GM12878 (cell line): ENCODE measurements at regions not wholly inside any gene's neighbourhood (a gene's known extent, or its start where the extent isn't known, plus 50 kb on each side); places are given as distances from the start of the nearest gene placed in this dataset.

Experiments
- ATAC-seq: fragments of 200-7000 bp; cut with Tn5 transposase; 3 replicates; pipeline ENCODE4 v1.9.1; 2020; ENCODE audit warnings: mild to moderate bottlenecking, moderate library complexity
- BruUV-seq: library from RNA; stranded (reverse); fragments of 400-500 nt; replicated peaks from 2 replicates; lab custom pipeline; 2021; lab: Mats Ljungman, UMichigan
- CTCF ChIA-PET: fragments of 300-600 bp; sonication (Branson Sonifier 250); formaldehyde crosslinking; extraction: SDS; loops from one replicate; lab custom pipeline; 2021; ENCODE audit warnings: inconsistent platforms; lab: Yijun Ruan, JAX
- POLR2A ChIA-PET: fragments of 350-600 bp; formaldehyde crosslinking; extraction: SDS; loops from one replicate; lab custom pipeline; 2021; ENCODE audit warnings: inconsistent platforms; lab: Charles Lee
- RAD21 ChIA-PET: fragments of 300-600 bp; sonication (Branson Sonifier 250); formaldehyde crosslinking; loops from one replicate; lab custom pipeline; 2023; ENCODE audit warnings: antibody characterized with exemption; ENCODE audit not compliant: unreplicated experiment; lab: Charles Lee
- SMC1A ChIA-PET: fragments of 300-600 bp; sonication (Branson Sonifier 250); formaldehyde crosslinking; loops from one replicate; lab custom pipeline; 2023; ENCODE audit not compliant: unreplicated experiment, uncharacterized antibody; lab: Charles Lee
- DNase-seq: peaks from one replicate; pipeline ENCODE4 v3.0.0-alpha.2; 2011; ENCODE audit warnings: low read depth, low spot score
- FAIRE-seq: peaks from 3 replicates; lab custom pipeline; 2011; peaks lifted over from hg19 to GRCh38; lab: Jason Lieb, UNC
- H2AFZ ChIP-seq: 2 replicates; pipeline ENCODE4 v1.6.0; 2011; ENCODE audit warnings: low read depth, low read length, control low read depth; ENCODE audit not compliant: control insufficient read depth
- H3K27ac ChIP-seq: 2 replicates; pipeline ENCODE4 v1.5.1; 2011; ENCODE audit warnings: control low read depth; ENCODE audit not compliant: control insufficient read depth, insufficient read depth
- H3K27me3 ChIP-seq, 2 experiments: replicated peaks in 1 of 2; 2 replicates each; pipeline versions ENCODE4 v1.6.0 to v1.6.1; 2011; ENCODE audit warnings: low read length in 1 of 2; ENCODE audit not compliant: control insufficient read depth in 2 of 2, insufficient read depth in 2 of 2
- H3K36me3 ChIP-seq, 2 experiments: 2 replicates each; pipeline ENCODE4 v1.5.1; 2011; ENCODE audit warnings: low read length in 1 of 2; ENCODE audit not compliant: control insufficient read depth in 2 of 2, insufficient read depth in 2 of 2
- H3K4me1 ChIP-seq: 2 replicates; pipeline ENCODE4 v1.6.1; 2011; ENCODE audit warnings: mild to moderate bottlenecking, low read length, moderate library complexity, mixed read lengths; ENCODE audit not compliant: control insufficient read depth, insufficient read depth
- H3K4me2 ChIP-seq: 2 replicates; pipeline ENCODE4 v1.6.0; 2011; ENCODE audit warnings: control low read depth; ENCODE audit not compliant: control insufficient read depth, insufficient read depth
- H3K4me3 ChIP-seq: fragments of 200-600 bp; sonication (generic); 2 replicates; pipeline ENCODE4 v1.5.1; 2016
- H3K79me2 ChIP-seq: 2 replicates; pipeline ENCODE4 v1.6.0; 2011; ENCODE audit warnings: low read length; ENCODE audit not compliant: control insufficient read depth, insufficient read depth
- H3K9ac ChIP-seq: 2 replicates; pipeline ENCODE4 v1.8.0; 2011; ENCODE audit warnings: low read length, control low read depth, mixed read lengths; ENCODE audit not compliant: control insufficient read depth, insufficient read depth
- H3K9me3 ChIP-seq: replicated peaks from 3 replicates; pipeline ENCODE4 v1.5.1; 2011; ENCODE audit warnings: mild to moderate bottlenecking, low read length; ENCODE audit not compliant: control insufficient read depth, insufficient read depth
- H4K20me1 ChIP-seq: 2 replicates; pipeline ENCODE4 v1.6.0; 2011; ENCODE audit not compliant: control insufficient read depth, insufficient read depth
- ATF7 ChIP-seq: fragments of 450-650 bp; IDR thresholded peaks from 2 replicates; pipeline ENCODE4 v1.6.1; 2016; ENCODE audit warnings: low read depth, mild to moderate bottlenecking
- BCL11A ChIP-seq: IDR thresholded peaks from 2 replicates; pipeline ENCODE4 v1.6.1; 2011; ENCODE audit warnings: low read depth, low read length
- CBX3 ChIP-seq: fragments of 200-600 bp; sonication (generic); IDR thresholded peaks from 2 replicates; pipeline ENCODE4 v1.6.1; 2016; ENCODE audit warnings: low read depth, borderline replicate concordance
- CTCF ChIP-seq, 3 experiments: IDR thresholded peaks in 2 of 3; conservative IDR thresholded peaks in 1 of 3; 2 replicates each; pipeline ENCODE4 v1.5.1; 2011; ENCODE audit warnings: low read depth in 3 of 3, low read length in 3 of 3, mild to moderate bottlenecking in 3 of 3, control low read depth in 2 of 3, moderate library complexity in 2 of 3, inconsistent platforms in 1 of 3, mixed read lengths in 1 of 3; ENCODE audit not compliant: control insufficient read depth in 2 of 3, insufficient read depth in 1 of 3; ENCODE audit errors: extremely low read depth in 1 of 3
- FOXK2 ChIP-seq: fragments of 450-650 bp; IDR thresholded peaks from 2 replicates; pipeline ENCODE4 v1.6.1; 2017; ENCODE audit warnings: mild to moderate bottlenecking, moderate library complexity
- IKZF1 ChIP-seq: fragments of 450-650 bp; conservative IDR thresholded peaks from 2 replicates; pipeline ENCODE4 v1.6.1; 2017; ENCODE audit warnings: antibody characterized with exemption, mild to moderate bottlenecking
- JUNB ChIP-seq: IDR thresholded peaks from 2 replicates; pipeline ENCODE4 v1.6.1; 2016; ENCODE audit warnings: antibody characterized with exemption, mild to moderate bottlenecking
- KAT2A ChIP-seq: conservative IDR thresholded peaks from 2 replicates; pipeline ENCODE4 v1.6.1; 2011; ENCODE audit warnings: low read depth, low read length; ENCODE audit not compliant: control insufficient read depth
- LARP7 ChIP-seq: fragments of 450-650 bp; IDR thresholded peaks from 2 replicates; pipeline ENCODE4 v1.6.1; 2017; ENCODE audit warnings: mild to moderate bottlenecking
- NFYB ChIP-seq: IDR thresholded peaks from 2 replicates; pipeline ENCODE4 v1.6.1; 2011; ENCODE audit warnings: low read depth, mild to moderate bottlenecking, low read length, improper control_type of control experiment, moderate library complexity; ENCODE audit not compliant: insufficient read depth
- PAX5 ChIP-seq: IDR thresholded peaks from 2 replicates; pipeline ENCODE4 v1.6.1; 2011; ENCODE audit warnings: low read depth, low read length, borderline replicate concordance
- PBX3 ChIP-seq: IDR thresholded peaks from 2 replicates; pipeline ENCODE4 v1.6.1; 2011; ENCODE audit warnings: mild to moderate bottlenecking, low read depth, low read length, moderate library complexity; ENCODE audit not compliant: insufficient replicate concordance
- POLR2AphosphoS2 ChIP-seq: IDR thresholded peaks from 2 replicates; pipeline ENCODE4 v1.6.1; 2011; ENCODE audit warnings: low read depth, mild to moderate bottlenecking, low read length, improper control_type of control experiment, moderate library complexity
- RFX5 ChIP-seq: IDR thresholded peaks from 2 replicates; pipeline ENCODE4 v1.6.1; 2011; ENCODE audit warnings: low read depth, low read length, improper control_type of control experiment
- SMAD1 ChIP-seq: fragments of 450-650 bp; IDR thresholded peaks from 2 replicates; pipeline ENCODE4 v1.6.1; 2018; ENCODE audit warnings: mild to moderate bottlenecking, low read depth; ENCODE audit not compliant: partially characterized antibody
- SMARCA5 ChIP-seq: fragments of 450-650 bp; IDR thresholded peaks from 2 replicates; pipeline ENCODE4 v1.6.1; 2017; ENCODE audit warnings: mild to moderate bottlenecking
- SRF ChIP-seq, 2 experiments: IDR thresholded peaks; 2 replicates each; pipeline ENCODE4 v1.6.1; 2011; ENCODE audit warnings: low read depth in 2 of 2, low read length in 2 of 2, mild to moderate bottlenecking in 1 of 2, moderate library complexity in 1 of 2
- ZNF217 ChIP-seq: fragments of 450-650 bp; IDR thresholded peaks from 2 replicates; pipeline ENCODE4 v1.6.1; 2017; ENCODE audit warnings: antibody characterized with exemption, mild to moderate bottlenecking
- ZNF622 ChIP-seq: fragments of 450-650 bp; IDR thresholded peaks from 2 replicates; pipeline ENCODE4 v1.6.1; 2017; ENCODE audit warnings: mild to moderate bottlenecking, inconsistent platforms
- WGBS: methylation state at CpG from one replicate; pipeline ENCODE4 v1.1.6; 2016; ENCODE audit warnings: low lambda C conversion rate; ENCODE audit not compliant: insufficient replicate concordance, insufficient coverage; ENCODE audit errors: missing lambda C conversion rate; 5-methylcytosine and 5-hydroxymethylcytosine counted together
- in situ Hi-C: fragments of 300-500 bp; cut with MboI; formaldehyde crosslinking; loops from 9 replicates; pipeline ENCODE4 v1.14.3; 2018; ENCODE audit warnings: mixed read lengths
- intact Hi-C: fragments of 100-400 bp; cut with micrococcal nuclease; formaldehyde crosslinking; loops from one replicate; pipeline ENCODE4 v1.14.2; 2022; ENCODE audit not compliant: unreplicated experiment

- Histone ChIP-seq H3K4me2 (no peak overlapping the region), H3K4me3 (no peak overlapping the region), H3K4me1 (no peaks in the 10 kb centered on the region), H3K79me2 (no peaks in the 10 kb centered on the region), H3K9me3 (no peaks in the 10 kb centered on the region; the same call in 2 of the 3 replicates), H4K20me1 (no peaks in the 10 kb centered on the region)
- in situ Hi-C loops: no loop called here
- ATAC-seq: no peak
- RAD21 ChIA-PET: no interaction called here
- CTCF ChIA-PET: no interaction called here
- intact Hi-C loops: no loop called here
- TF ChIP-seq JUNB: no peak
- no peak for TF ChIP-seq FOXK2
- no peak for TF ChIP-seq IKZF1
- TF ChIP-seq SMAD1: no peak
- no peak for TF ChIP-seq POLR2AphosphoS2
- TF ChIP-seq KAT2A: no peak
- no peak for TF ChIP-seq LARP7
- TF ChIP-seq, all 136 proteins: peak for 0
- Histone ChIP-seq H3K36me3 (no peaks in the 10 kb centered on the region), H2AFZ (no peak overlapping the region), H3K9ac (no peak overlapping the region), H3K27ac (no peak overlapping the region), H3K27me3 (no peaks in the 10 kb centered on the region)
- no peak for FAIRE-seq
- DNase-seq: no peak
- SMC1A ChIA-PET: interaction anchor here (1.6 kb wide), 1 partner anchor 15 kb away, joined by 4 read pairs; no protein-coding TSS in a partner anchor
- BruUV-seq: no TSS peak
- POLR2A ChIA-PET: no interaction called here
These were observed 275.5 kb downstream of the SMAD2 start for GRCh38 chr18:47654988-47655387.

DNA sequence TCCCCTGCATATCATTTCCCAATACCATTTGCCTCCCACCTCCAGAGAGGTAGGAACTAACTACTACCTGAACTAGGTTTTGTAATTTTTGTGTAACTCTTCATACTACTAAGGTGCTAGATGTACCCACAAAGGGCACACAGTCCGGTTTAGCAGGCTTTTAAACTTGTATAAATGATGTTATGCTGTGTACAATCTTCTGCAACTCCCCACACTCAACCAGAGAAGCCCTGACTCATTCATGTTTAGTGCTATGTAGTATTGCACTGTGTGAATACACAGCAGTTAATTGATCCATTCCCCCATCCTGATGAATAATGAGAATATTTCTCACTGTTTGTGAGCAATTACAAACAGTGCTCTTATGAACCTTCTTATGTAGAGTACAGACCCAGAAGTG lies 285.6 kb downstream of the SMAD2 start:
- CTCF ChIA-PET: no interaction called here
- 0% methylated on average over 1 of the region's 1 CpG for WGBS
- Histone ChIP-seq H3K27ac (no peak overlapping the region), H3K36me3 (no peaks in the 10 kb centered on the region), H3K4me2 (no peak overlapping the region), H3K4me1 (no peaks in the 10 kb centered on the region), H3K9ac (no peak overlapping the region), H3K27me3 (no peaks in the 10 kb centered on the region), H2AFZ (no peak overlapping the region), H4K20me1 (no peaks in the 10 kb centered on the region), H3K4me3 (no peak overlapping the region), H3K79me2 (no peaks in the 10 kb centered on the region), H3K9me3 (no peaks in the 10 kb centered on the region; the same call in 2 of the 3 replicates)
- RAD21 ChIA-PET: no interaction called here
- no peak for FAIRE-seq
- intact Hi-C loops (no loop called here), in situ Hi-C loops (no loop called here)
- no peak for DNase-seq
- no TSS peak for BruUV-seq
- POLR2A ChIA-PET: no interaction called here
- no peak for ATAC-seq
- SMC1A ChIA-PET: no interaction called here
- TF ChIP-seq CBX3 (no peak), SRF (IDR thresholded peaks at IDR 0.05; ENCODE audit: low read depth in 2 of 2, low read length in 2 of 2) (no peak), ZNF217 (no peak), KAT2A (no peak), SMARCA5 (no peak), PBX3 (no peak), RFX5 (no peak), NFYB (no peak), BCL11A (no peak), ZNF622 (no peak), CTCF (IDR thresholded peaks at IDR 0.05 in 2 of 3, conservative IDR thresholded peaks at IDR 0.05 in 1 of 3; ENCODE audit: control insufficient read depth in 2 of 3, extremely low read depth in 1 of 3, insufficient read depth in 1 of 3, low read depth in 3 of 3, low read length in 3 of 3) (no peak), PAX5 (no peak), ATF7 (no peak)
